HEK293T (cell line): ENCODE measurements at regions not wholly inside any gene's neighbourhood (a gene's known extent, or its start where the extent isn't known, plus 50 kb on each side); places are given as distances from the start of the nearest gene placed in this dataset.

ENCODE experiments used
- ARNT ChIP-seq: fragments of 450-650 bp; IDR thresholded peaks from 2 replicates; pipeline ENCODE4 v1.6.1; 2017; ENCODE audit warnings: mild to moderate bottlenecking
- BHLHE40 ChIP-seq: fragments of 450-650 bp; IDR thresholded peaks from 2 replicates; pipeline ENCODE4 v1.6.1; 2016; ENCODE audit warnings: mild to moderate bottlenecking, moderate library complexity, borderline replicate concordance
- CTBP1 ChIP-seq: fragments of 450-650 bp; IDR thresholded peaks from 2 replicates; pipeline ENCODE4 v1.6.1; 2016; ENCODE audit warnings: borderline replicate concordance
- L3MBTL2 ChIP-seq: fragments of 450-650 bp; conservative IDR thresholded peaks from 2 replicates; pipeline ENCODE4 v1.6.1; 2016; ENCODE audit warnings: mild to moderate bottlenecking
- LEF1 ChIP-seq: fragments of 450-650 bp; IDR thresholded peaks from 2 replicates; pipeline ENCODE4 v1.6.1; 2017; ENCODE audit warnings: mild to moderate bottlenecking, borderline replicate concordance
- NFRKB ChIP-seq: fragments of 450-650 bp; IDR thresholded peaks from 2 replicates; pipeline ENCODE4 v1.6.1; 2016; ENCODE audit warnings: mild to moderate bottlenecking, moderate library complexity
- SP1 ChIP-seq: fragments of 450-650 bp; IDR thresholded peaks from 2 replicates; pipeline ENCODE4 v1.6.1; 2017
- SUZ12 ChIP-seq: fragments of 450-650 bp; IDR thresholded peaks from 2 replicates; pipeline ENCODE4 v1.6.1; 2016; ENCODE audit warnings: mild to moderate bottlenecking
- TARDBP ChIP-seq: fragments of 450-650 bp; IDR thresholded peaks from 2 replicates; pipeline ENCODE4 v1.6.1; 2016
- TF ChIP-seq, protein P1 (sequence below): fragments of 450-650 bp; IDR thresholded peaks from 2 replicates; pipeline ENCODE4 v1.6.1; 2016

DNA sequence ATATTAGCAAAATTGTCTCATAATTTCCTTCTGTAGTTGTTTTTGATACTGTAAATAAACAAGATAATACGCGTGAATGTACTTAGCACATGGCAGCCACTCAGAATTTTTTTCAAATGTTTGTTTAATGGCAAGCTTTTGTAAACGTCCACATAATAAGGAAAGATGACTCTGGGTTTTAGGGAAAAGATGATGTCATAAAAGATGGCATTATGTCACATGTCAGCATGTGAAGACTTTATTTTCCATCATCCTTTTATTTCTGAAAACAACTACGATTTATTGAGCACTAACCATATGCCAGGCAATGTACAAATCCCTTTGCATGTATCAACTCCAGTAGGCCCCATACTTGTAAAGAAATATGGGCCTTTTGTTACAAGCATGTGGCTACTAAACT lies 139.9 kb downstream of the C11orf91 start:
- no peak for TF ChIP-seq BHLHE40
- no peak for TF ChIP-seq SUZ12
- no peak for TF ChIP-seq SP1
- TF ChIP-seq NFRKB, result no peak
- no peak for TF ChIP-seq ARNT
- TF ChIP-seq, protein P1, sequence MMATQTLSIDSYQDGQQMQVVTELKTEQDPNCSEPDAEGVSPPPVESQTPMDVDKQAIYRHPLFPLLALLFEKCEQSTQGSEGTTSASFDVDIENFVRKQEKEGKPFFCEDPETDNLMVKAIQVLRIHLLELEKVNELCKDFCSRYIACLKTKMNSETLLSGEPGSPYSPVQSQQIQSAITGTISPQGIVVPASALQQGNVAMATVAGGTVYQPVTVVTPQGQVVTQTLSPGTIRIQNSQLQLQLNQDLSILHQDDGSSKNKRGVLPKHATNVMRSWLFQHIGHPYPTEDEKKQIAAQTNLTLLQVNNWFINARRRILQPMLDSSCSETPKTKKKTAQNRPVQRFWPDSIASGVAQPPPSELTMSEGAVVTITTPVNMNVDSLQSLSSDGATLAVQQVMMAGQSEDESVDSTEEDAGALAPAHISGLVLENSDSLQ, result no peak
- TF ChIP-seq TARDBP, result no peak
- TF ChIP-seq LEF1, result no peak
- TF ChIP-seq L3MBTL2, result no peak
- no peak for TF ChIP-seq CTBP1
